Transverse colon (tissue), 4 donors: ENCODE measurements at regions not wholly inside any gene's neighbourhood (a gene's known extent, or its start where the extent isn't known, plus 50 kb on each side); places are given as distances from the start of the nearest gene placed in this dataset.

ENCODE experiments used
- DNase-seq: peaks from one replicate; pipeline ENCODE4 v3.0.0-alpha.2; 2019
- H3K27ac ChIP-seq, 4 donors: fragments of 200-600 bp; sonication (generic); 2 replicates each; pipeline ENCODE4 v1.5.1; 2016 to 2018; ENCODE audit warnings: inconsistent platforms in 4 of 4
- H3K27me3 ChIP-seq: fragments of 200-600 bp; sonication (generic); 2 replicates; pipeline ENCODE4 v1.5.1; 2017; ENCODE audit warnings: inconsistent platforms
- H3K36me3 ChIP-seq, 4 donors: fragments of 200-600 bp; sonication (generic); 2 replicates each; pipeline ENCODE4 v1.5.1; 2017 to 2019; ENCODE audit warnings: inconsistent platforms in 4 of 4
- H3K4me1 ChIP-seq, 4 donors: fragments of 200-600 bp; sonication (generic); 2 replicates each; pipeline ENCODE4 v1.5.1; 2017 to 2020; ENCODE audit warnings: inconsistent platforms in 4 of 4
- H3K4me3 ChIP-seq, 4 donors: fragments of 200-600 bp; sonication (generic); 1 replicate in 1 of 4; 2 replicates in 3 of 4; pipeline versions ENCODE4 v1.5.1 to v1.6.1; 2017 to 2019; ENCODE audit warnings: inconsistent platforms in 4 of 4
- H3K9me3 ChIP-seq, 2 donors: fragments of 200-600 bp; sonication (generic); 2 replicates each; pipeline ENCODE4 v1.5.1; 2017 to 2019; ENCODE audit warnings: inconsistent platforms in 2 of 2
- CTCF ChIP-seq, 5 experiments: fragments of 200-600 bp in 3 of 5; fragments of 450-650 bp in 2 of 5; sonication (generic) in 3 of 5; IDR thresholded peaks; 1 replicate in 2 of 5; 2 replicates in 3 of 5; pipeline ENCODE4 v1.5.1; 2016 to 2017; ENCODE audit warnings: antibody characterized with exemption in 5 of 5, inconsistent platforms in 3 of 5, mild to moderate bottlenecking in 2 of 5, moderate library complexity in 1 of 5
- EP300 ChIP-seq: sonication (generic); formaldehyde crosslinking; IDR thresholded peaks from one replicate; pipeline ENCODE4 v1.6.1; 2017; ENCODE audit warnings: antibody characterized with exemption, low read depth
- POLR2A ChIP-seq: fragments of 450-650 bp; IDR thresholded peaks from one replicate; pipeline ENCODE4 v1.6.1; 2016; ENCODE audit warnings: antibody characterized with exemption, mild to moderate bottlenecking, moderate library complexity
- POLR2AphosphoS5 ChIP-seq, 3 donors: sonication (generic); formaldehyde crosslinking; IDR thresholded peaks; one replicate each; pipeline ENCODE4 v1.6.1; 2016; ENCODE audit warnings: antibody characterized with exemption in 3 of 3
- WGBS, 2 donors: methylation state at CpG; one replicate each; pipeline ENCODE4 v1.1.5; 2018; ENCODE audit warnings: low coverage in 1 of 2; 5-methylcytosine and 5-hydroxymethylcytosine counted together
- in situ Hi-C, 4 donors: fragments of 200-750 bp; cut with MboI; loops; one replicate each; pipeline versions ENCODE4 v1.15.0 to v1.15.1; 2017; ENCODE audit warnings: low sequenced_read_pairs in 3 of 4, low pct_ligation_motif_present in 1 of 4, low pct_unique_long_range_greater_than_20kb in 1 of 4
- intact Hi-C: fragments of 100-400 bp; cut with DNase I; formaldehyde crosslinking; loops from one replicate; pipeline ENCODE4 v1.15.1; 2023; ENCODE audit warnings: low total_unique reads

- 58 to 68% methylated on average over 3 of the region's 3 CpGs for WGBS, 2 donors
- Histone ChIP-seq H3K27me3 (no peaks in the 10 kb centered on the region), H3K36me3 (no peaks in the 10 kb centered on the region), H3K4me3 (no peak overlapping the region), H3K9me3 (no peaks in the 10 kb centered on the region), H3K4me1 (no peaks in the 10 kb centered on the region), H3K27ac (no peak overlapping the region)
- intact Hi-C loops (no loop called here), in situ Hi-C loops (no loop called here)
- no peak for DNase-seq
- TF ChIP-seq POLR2AphosphoS5 (IDR thresholded peaks at IDR 0.05) (no peak), EP300 (no peak), POLR2A (no peak), CTCF (IDR thresholded peaks at IDR 0.05) (no peak)
These were observed 913.1 kb downstream of the EFNA5 start for GRCh38 chr5:106757672-106758071.

DNA sequence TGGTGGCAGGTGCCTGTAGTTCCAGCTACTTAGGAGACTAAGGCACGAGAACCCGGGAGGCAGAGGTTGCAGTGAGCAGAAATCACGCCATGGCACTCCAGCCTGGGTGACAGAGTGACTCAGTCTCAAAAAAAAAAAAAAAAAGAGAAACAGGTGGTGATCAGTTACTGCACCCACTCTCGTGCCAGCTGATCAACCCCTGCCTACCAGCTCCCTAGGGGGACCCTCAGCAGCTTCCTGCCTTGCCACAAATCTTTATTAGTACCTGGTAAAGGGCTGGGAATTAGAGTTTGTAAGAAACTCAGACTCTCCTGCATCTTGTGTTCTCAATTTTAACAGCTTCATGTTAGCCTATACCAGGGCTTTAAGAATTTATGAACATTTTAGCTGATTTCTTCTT, 914.9 kb downstream of the EFNA5 start:
- Histone ChIP-seq H3K27ac (no peak overlapping the region), H3K4me3 (no peak overlapping the region), H3K36me3 (no peaks in the 10 kb centered on the region), H3K4me1 (no peaks in the 10 kb centered on the region), H3K9me3 (no peaks in the 10 kb centered on the region), H3K27me3 (no peaks in the 10 kb centered on the region)
- in situ Hi-C loops = no loop called here
- 82 to 85% methylated on average over 4 of the region's 4 CpGs for WGBS, 2 donors
- no peak for DNase-seq
- intact Hi-C loops = no loop called here
- no peak for TF ChIP-seq CTCF (IDR thresholded peaks at IDR 0.05)
- TF ChIP-seq POLR2A = no peak
- no peak for TF ChIP-seq EP300
- no peak for TF ChIP-seq POLR2AphosphoS5 (IDR thresholded peaks at IDR 0.05)

DNA sequence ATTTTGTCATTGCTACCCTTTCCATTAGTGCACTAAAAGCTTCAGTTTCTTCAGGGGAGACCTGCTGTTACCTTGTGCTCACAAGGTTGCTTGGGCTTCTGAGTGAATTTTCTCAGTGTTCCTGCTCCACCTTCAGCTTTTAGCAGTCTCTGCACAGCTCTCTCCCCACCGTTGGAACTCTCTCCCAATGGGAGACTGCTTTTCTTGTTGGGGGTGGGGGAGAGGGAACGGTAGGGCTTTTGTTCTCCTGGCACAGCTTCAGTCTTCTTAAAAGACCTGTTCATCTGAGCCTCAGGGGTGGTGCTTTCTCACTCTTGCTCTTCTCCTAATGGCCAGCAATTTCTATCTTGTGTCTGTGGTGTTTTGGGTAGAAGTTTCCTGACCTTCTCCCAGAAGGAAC, 915.7 kb downstream of the EFNA5 start:
- in situ Hi-C loops (no loop called here), intact Hi-C loops (no loop called here)
- Histone ChIP-seq H3K27me3 (no peaks in the 10 kb centered on the region), H3K9me3 (no peaks in the 10 kb centered on the region), H3K4me1 (no peaks in the 10 kb centered on the region), H3K27ac (no peak overlapping the region), H3K4me3 (no peak overlapping the region), H3K36me3 (no peaks in the 10 kb centered on the region)
- no peak for DNase-seq
- WGBS, 2 donors = 32% methylated on average over 2 of the region's 2 CpGs; no CpG with 5 or more reads in 1 of the 2 donors
- TF ChIP-seq POLR2AphosphoS5 (IDR thresholded peaks at IDR 0.05) (no peak), POLR2A (no peak), CTCF (IDR thresholded peaks at IDR 0.05) (no peak), EP300 (no peak)

DNA sequence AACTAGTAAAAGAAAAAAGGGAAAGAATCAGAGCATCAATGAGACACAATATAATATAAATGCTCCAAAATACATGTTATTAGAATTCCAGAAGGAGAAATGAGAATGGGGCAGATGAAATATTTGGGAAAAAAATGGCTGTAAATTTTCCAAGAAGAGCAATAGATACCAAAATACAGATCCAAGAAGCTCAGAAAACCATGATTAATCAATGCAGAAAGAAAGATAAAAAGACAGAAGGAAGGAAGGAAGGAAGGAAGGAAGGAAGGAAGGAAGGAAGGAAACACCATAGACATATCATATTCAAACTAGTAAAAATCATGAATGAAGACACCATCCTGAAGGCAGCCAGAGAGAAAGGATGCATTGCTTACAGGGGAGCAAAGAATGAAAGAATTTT, 920.9 kb downstream of the EFNA5 start:
- no peak for DNase-seq
- H3K27me3 ChIP-seq = no peaks in the 10 kb centered on the region

More for the DNA sequence above, 920.9 kb downstream of the EFNA5 start:
- no peaks in the 10 kb centered on the region for H3K36me3 ChIP-seq
- TF ChIP-seq EP300 = no peak
- TF ChIP-seq CTCF (IDR thresholded peaks at IDR 0.05) = no peak
- TF ChIP-seq POLR2AphosphoS5 (IDR thresholded peaks at IDR 0.05) = no peak
- no peak for TF ChIP-seq POLR2A
- H3K4me1 ChIP-seq = no peaks in the 10 kb centered on the region
- intact Hi-C loops = no loop called here
- H3K9me3 ChIP-seq = no peaks in the 10 kb centered on the region
- H3K27ac ChIP-seq = no peak overlapping the region
- H3K4me3 ChIP-seq = no peak overlapping the region
- in situ Hi-C loops = no loop called here
